Liver (tissue), 8 donors: ENCODE measurements at regions not wholly inside any gene's neighbourhood (a gene's known extent, or its start where the extent isn't known, plus 50 kb on each side); places are given as distances from the start of the nearest gene placed in this dataset.

Experiments used
- DNase-seq: peaks from one replicate; pipeline ENCODE4 v3.0.0-alpha.2; 2017; ENCODE audit warnings: low spot score
- H3K27ac ChIP-seq, 2 donors: one replicate each; pipeline ENCODE4 v1.7.0; 2013; ENCODE audit warnings: inconsistent platforms in 2 of 2, low read length in 2 of 2, control low read depth in 1 of 2, low read depth in 1 of 2, mild to moderate bottlenecking in 1 of 2
- H3K27me3 ChIP-seq, 4 donors: one replicate each; pipeline versions ENCODE4 v1.6.1 to v1.7.0; 2013; ENCODE audit warnings: low read length in 3 of 4, inconsistent platforms in 1 of 4, mild to moderate bottlenecking in 1 of 4, moderate library complexity in 1 of 4; ENCODE audit not compliant: control insufficient read depth in 4 of 4, insufficient read depth in 4 of 4
- H3K36me3 ChIP-seq, 4 donors: one replicate each; pipeline versions ENCODE4 v1.6.1 to v1.7.0; 2013; ENCODE audit warnings: low read length in 3 of 4, mild to moderate bottlenecking in 3 of 4, low read depth in 1 of 4, moderate library complexity in 1 of 4; ENCODE audit not compliant: control insufficient read depth in 4 of 4, insufficient read depth in 3 of 4
- H3K4me1 ChIP-seq, 4 donors: one replicate each; pipeline versions ENCODE4 v1.6.1 to v1.7.0; 2013; ENCODE audit warnings: low read length in 3 of 4, mild to moderate bottlenecking in 3 of 4, moderate library complexity in 1 of 4; ENCODE audit not compliant: control insufficient read depth in 4 of 4, insufficient read depth in 4 of 4
- H3K4me3 ChIP-seq, 3 donors: one replicate each; pipeline versions ENCODE4 v1.6.1 to v1.7.0; 2013; ENCODE audit warnings: low read length in 3 of 3, control low read depth in 1 of 3, low read depth in 1 of 3, mild to moderate bottlenecking in 1 of 3
- H3K9ac ChIP-seq, 2 donors: one replicate each; pipeline ENCODE4 v1.7.0; 2013; ENCODE audit warnings: low read length in 2 of 2, mild to moderate bottlenecking in 2 of 2, moderate library complexity in 2 of 2, control low read depth in 1 of 2, low read depth in 1 of 2
- H3K9me3 ChIP-seq, 4 donors: one replicate each; pipeline versions ENCODE4 v1.6.1 to v1.7.0; 2013; ENCODE audit warnings: low read length in 3 of 4; ENCODE audit not compliant: control insufficient read depth in 4 of 4
- EGR1 ChIP-seq, 2 donors: IDR thresholded peaks; 2 replicates each; pipeline ENCODE4 v1.6.1; 2016 to 2018; ENCODE audit warnings: antibody characterized with exemption in 2 of 2, low read depth in 2 of 2
- FOXA1 ChIP-seq: IDR thresholded peaks from 2 replicates; pipeline ENCODE4 v1.6.1; 2016; ENCODE audit warnings: antibody characterized with exemption
- FOXA2 ChIP-seq: IDR thresholded peaks from 2 replicates; pipeline ENCODE4 v1.6.1; 2016; ENCODE audit warnings: antibody characterized with exemption
- GABPA ChIP-seq, 2 donors: IDR thresholded peaks in 1 of 2; conservative IDR thresholded peaks in 1 of 2; 2 replicates each; pipeline ENCODE4 v1.6.1; 2016; ENCODE audit warnings: antibody characterized with exemption in 2 of 2, mild to moderate bottlenecking in 1 of 2, moderate library complexity in 1 of 2
- HNF4A ChIP-seq, 2 donors: conservative IDR thresholded peaks; 2 replicates each; pipeline ENCODE4 v1.6.1; 2016; ENCODE audit warnings: antibody characterized with exemption in 2 of 2, mild to moderate bottlenecking in 2 of 2
- HNF4G ChIP-seq: IDR thresholded peaks from 2 replicates; pipeline ENCODE4 v1.6.1; 2016; ENCODE audit warnings: antibody characterized with exemption
- JUND ChIP-seq, 2 donors: IDR thresholded peaks; 2 replicates each; pipeline ENCODE4 v1.6.1; 2016; ENCODE audit warnings: antibody characterized with exemption in 2 of 2
- NR2F2 ChIP-seq: IDR thresholded peaks from 2 replicates; pipeline ENCODE4 v1.6.1; 2016; ENCODE audit warnings: antibody characterized with exemption
- RAD21 ChIP-seq, 2 donors: IDR thresholded peaks; 2 replicates each; pipeline ENCODE4 v1.6.1; 2016; ENCODE audit warnings: antibody characterized with exemption in 2 of 2, mild to moderate bottlenecking in 2 of 2
- RXRA ChIP-seq, 2 donors: IDR thresholded peaks; 2 replicates each; pipeline ENCODE4 v1.6.1; 2017 to 2018; ENCODE audit warnings: antibody characterized with exemption in 2 of 2, mild to moderate bottlenecking in 1 of 2
- SP1 ChIP-seq: IDR thresholded peaks from 2 replicates; pipeline ENCODE4 v1.6.1; 2018; ENCODE audit warnings: antibody characterized with exemption, mild to moderate bottlenecking
- TAF1 ChIP-seq: conservative IDR thresholded peaks from 2 replicates; pipeline ENCODE4 v1.6.1; 2016; ENCODE audit warnings: antibody characterized with exemption, mild to moderate bottlenecking
- YY1 ChIP-seq: IDR thresholded peaks from 2 replicates; pipeline ENCODE4 v1.6.1; 2016; ENCODE audit warnings: antibody characterized with exemption, mild to moderate bottlenecking
- WGBS: extraction: QIAGEN DNeasy Blood & Tissue Kit; methylation state at CpG from one replicate; pipeline ENCODE4 v1.1.7; 2013; 5-methylcytosine and 5-hydroxymethylcytosine counted together
- TF ChIP-seq, protein P1 (sequence below): IDR thresholded peaks from 2 replicates; pipeline ENCODE4 v1.6.1; 2016; ENCODE audit warnings: antibody characterized with exemption
- TF ChIP-seq, protein P2 (sequence below): IDR thresholded peaks from 2 replicates; pipeline ENCODE4 v1.6.1; 2016; ENCODE audit warnings: antibody characterized with exemption
- TF ChIP-seq, protein P3 (sequence below): fragments of 150-350 bp; IDR thresholded peaks from 2 replicates; pipeline ENCODE4 v1.5.1; 2017; ENCODE audit warnings: improper control_type of control experiment, low read depth, low read length; ENCODE audit not compliant: missing input control
- TF ChIP-seq, protein P4 (sequence below): IDR thresholded peaks from 2 replicates; pipeline ENCODE4 v1.6.1; 2016; ENCODE audit warnings: antibody characterized with exemption
- TF ChIP-seq, protein P5 (sequence below): IDR thresholded peaks from 2 replicates; pipeline ENCODE4 v1.6.1; 2016; ENCODE audit warnings: antibody characterized with exemption, mild to moderate bottlenecking
- donor health status: healthy.
- donor health status: healthy.
- donor health status: healthy.
- donor health status: healthy.
- donor health status: healthy.

DNA sequence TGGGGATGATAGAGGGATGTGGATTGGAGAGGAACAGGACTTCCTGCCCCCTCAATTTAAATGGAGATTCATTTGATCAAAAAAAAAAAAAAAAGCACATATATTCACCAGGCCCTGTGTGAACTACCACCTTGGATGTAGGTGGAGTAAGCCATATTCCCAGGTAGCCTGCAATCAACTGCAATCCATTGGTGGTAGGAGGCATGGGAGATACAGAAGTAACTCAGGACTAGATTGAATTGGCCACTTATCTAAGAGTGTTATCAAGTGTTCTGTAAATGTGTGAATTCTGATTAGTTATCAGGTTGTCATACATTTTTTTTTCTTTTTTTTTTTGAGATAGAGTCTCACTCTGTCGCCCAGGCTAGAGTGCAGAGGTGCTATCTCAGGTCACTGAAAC, 124.1 kb upstream of the ESR1 start:
- TF ChIP-seq, protein P1, sequence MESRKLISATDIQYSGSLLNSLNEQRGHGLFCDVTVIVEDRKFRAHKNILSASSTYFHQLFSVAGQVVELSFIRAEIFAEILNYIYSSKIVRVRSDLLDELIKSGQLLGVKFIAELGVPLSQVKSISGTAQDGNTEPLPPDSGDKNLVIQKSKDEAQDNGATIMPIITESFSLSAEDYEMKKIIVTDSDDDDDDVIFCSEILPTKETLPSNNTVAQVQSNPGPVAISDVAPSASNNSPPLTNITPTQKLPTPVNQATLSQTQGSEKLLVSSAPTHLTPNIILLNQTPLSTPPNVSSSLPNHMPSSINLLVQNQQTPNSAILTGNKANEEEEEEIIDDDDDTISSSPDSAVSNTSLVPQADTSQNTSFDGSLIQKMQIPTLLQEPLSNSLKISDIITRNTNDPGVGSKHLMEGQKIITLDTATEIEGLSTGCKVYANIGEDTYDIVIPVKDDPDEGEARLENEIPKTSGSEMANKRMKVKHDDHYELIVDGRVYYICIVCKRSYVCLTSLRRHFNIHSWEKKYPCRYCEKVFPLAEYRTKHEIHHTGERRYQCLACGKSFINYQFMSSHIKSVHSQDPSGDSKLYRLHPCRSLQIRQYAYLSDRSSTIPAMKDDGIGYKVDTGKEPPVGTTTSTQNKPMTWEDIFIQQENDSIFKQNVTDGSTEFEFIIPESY: no peak
- TF ChIP-seq FOXA2: no peak
- no peak for TF ChIP-seq HNF4A (conservative IDR thresholded peaks at IDR 0.05)
- TF ChIP-seq, protein P2, sequence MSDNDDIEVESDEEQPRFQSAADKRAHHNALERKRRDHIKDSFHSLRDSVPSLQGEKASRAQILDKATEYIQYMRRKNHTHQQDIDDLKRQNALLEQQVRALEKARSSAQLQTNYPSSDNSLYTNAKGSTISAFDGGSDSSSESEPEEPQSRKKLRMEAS: no peak
- no peak for TF ChIP-seq RXRA (IDR thresholded peaks at IDR 0.05)
- no peak for TF ChIP-seq FOXA1
- TF ChIP-seq, protein P3, sequence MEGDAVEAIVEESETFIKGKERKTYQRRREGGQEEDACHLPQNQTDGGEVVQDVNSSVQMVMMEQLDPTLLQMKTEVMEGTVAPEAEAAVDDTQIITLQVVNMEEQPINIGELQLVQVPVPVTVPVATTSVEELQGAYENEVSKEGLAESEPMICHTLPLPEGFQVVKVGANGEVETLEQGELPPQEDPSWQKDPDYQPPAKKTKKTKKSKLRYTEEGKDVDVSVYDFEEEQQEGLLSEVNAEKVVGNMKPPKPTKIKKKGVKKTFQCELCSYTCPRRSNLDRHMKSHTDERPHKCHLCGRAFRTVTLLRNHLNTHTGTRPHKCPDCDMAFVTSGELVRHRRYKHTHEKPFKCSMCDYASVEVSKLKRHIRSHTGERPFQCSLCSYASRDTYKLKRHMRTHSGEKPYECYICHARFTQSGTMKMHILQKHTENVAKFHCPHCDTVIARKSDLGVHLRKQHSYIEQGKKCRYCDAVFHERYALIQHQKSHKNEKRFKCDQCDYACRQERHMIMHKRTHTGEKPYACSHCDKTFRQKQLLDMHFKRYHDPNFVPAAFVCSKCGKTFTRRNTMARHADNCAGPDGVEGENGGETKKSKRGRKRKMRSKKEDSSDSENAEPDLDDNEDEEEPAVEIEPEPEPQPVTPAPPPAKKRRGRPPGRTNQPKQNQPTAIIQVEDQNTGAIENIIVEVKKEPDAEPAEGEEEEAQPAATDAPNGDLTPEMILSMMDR: no peak
- no peak for TF ChIP-seq JUND (IDR thresholded peaks at IDR 0.05)
- TF ChIP-seq, protein P4, sequence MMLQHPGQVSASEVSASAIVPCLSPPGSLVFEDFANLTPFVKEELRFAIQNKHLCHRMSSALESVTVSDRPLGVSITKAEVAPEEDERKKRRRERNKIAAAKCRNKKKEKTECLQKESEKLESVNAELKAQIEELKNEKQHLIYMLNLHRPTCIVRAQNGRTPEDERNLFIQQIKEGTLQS: no peak
- TF ChIP-seq, protein P5, sequence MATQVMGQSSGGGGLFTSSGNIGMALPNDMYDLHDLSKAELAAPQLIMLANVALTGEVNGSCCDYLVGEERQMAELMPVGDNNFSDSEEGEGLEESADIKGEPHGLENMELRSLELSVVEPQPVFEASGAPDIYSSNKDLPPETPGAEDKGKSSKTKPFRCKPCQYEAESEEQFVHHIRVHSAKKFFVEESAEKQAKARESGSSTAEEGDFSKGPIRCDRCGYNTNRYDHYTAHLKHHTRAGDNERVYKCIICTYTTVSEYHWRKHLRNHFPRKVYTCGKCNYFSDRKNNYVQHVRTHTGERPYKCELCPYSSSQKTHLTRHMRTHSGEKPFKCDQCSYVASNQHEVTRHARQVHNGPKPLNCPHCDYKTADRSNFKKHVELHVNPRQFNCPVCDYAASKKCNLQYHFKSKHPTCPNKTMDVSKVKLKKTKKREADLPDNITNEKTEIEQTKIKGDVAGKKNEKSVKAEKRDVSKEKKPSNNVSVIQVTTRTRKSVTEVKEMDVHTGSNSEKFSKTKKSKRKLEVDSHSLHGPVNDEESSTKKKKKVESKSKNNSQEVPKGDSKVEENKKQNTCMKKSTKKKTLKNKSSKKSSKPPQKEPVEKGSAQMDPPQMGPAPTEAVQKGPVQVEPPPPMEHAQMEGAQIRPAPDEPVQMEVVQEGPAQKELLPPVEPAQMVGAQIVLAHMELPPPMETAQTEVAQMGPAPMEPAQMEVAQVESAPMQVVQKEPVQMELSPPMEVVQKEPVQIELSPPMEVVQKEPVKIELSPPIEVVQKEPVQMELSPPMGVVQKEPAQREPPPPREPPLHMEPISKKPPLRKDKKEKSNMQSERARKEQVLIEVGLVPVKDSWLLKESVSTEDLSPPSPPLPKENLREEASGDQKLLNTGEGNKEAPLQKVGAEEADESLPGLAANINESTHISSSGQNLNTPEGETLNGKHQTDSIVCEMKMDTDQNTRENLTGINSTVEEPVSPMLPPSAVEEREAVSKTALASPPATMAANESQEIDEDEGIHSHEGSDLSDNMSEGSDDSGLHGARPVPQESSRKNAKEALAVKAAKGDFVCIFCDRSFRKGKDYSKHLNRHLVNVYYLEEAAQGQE: no peak
- TF ChIP-seq GABPA (IDR thresholded peaks at IDR 0.05 in 1 of 2, conservative IDR thresholded peaks at IDR 0.05 in 1 of 2): no peak
- TF ChIP-seq EGR1 (IDR thresholded peaks at IDR 0.05; ENCODE audit: low read depth in 2 of 2): no peak
- TF ChIP-seq TAF1: no peak
- TF ChIP-seq NR2F2: no peak
- no peak for TF ChIP-seq RAD21 (IDR thresholded peaks at IDR 0.05)
- TF ChIP-seq SP1: no peak
- TF ChIP-seq YY1: no peak
- TF ChIP-seq HNF4G: no peak
- H3K36me3 ChIP-seq: no peaks in the 10 kb centered on the region
- H3K9ac ChIP-seq: no peak overlapping the region
- H3K4me1 ChIP-seq: peaks cover 6 to 41% (median 26%) of the 10 kb centered on the region in 4 donors
- WGBS: 81% methylated on average over 1 of the region's 1 CpG
- no peak for DNase-seq
- H3K27me3 ChIP-seq: no peaks in the 10 kb centered on the region
- H3K4me3 ChIP-seq: no peak overlapping the region
- H3K9me3 ChIP-seq: no peaks in the 10 kb centered on the region
- peak overlapping the region in 1 of 2 donors; percentile 39 for H3K27ac ChIP-seq
